ENCODE measurements at regions not wholly inside any gene's neighbourhood (a gene's known extent, or its start where the extent isn't known, plus 50 kb on each side); places are given as distances from the start of the nearest gene placed in this dataset.
"Not testable (repeated sequence)": the region's sequence is repeated elsewhere in the genome, so short reads cannot be mapped to it uniquely, and the experiment has no call there.

DNA sequence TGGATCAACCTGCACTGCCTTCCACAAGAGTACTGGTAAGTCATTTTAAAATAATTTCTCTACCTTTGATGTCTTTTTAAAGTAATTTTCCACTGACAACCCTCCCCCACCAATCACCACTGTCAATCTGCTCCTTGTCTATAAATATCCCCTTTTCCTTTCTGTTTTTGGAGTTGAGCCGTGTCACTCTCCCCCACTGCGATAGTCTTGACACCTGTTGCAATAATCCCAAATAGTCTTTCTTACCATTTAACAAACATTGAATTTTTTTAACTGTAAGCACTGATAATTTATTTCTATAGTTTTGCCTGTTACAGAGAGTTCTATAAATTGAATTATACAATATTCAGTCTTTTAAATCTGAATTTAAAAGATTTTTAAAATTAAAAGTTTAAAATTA is 420.9 kb downstream of the COL11A1 start:
- no peaks in the 10 kb centered on the region for H3K9me2 ChIP-seq (ENCODE audit: insufficient read depth, low read length)
- no peaks in the 10 kb centered on the region for H3K27me3 ChIP-seq (ENCODE audit: insufficient read depth, low read depth, low read length)
- no peaks in the 10 kb centered on the region for H3K79me2 ChIP-seq (replicated peaks; ENCODE audit: insufficient read depth, low read length)
- TF ChIP-seq POLR2AphosphoS5 (IDR thresholded peaks at IDR 0.05) (no peak), MXI1 (conservative IDR thresholded peaks at IDR 0.05; ENCODE audit: poor library complexity, severe bottlenecking) (no peak), EP300 (conservative IDR thresholded peaks at IDR 0.05; ENCODE audit: poor library complexity, severe bottlenecking) (no peak), SMC3 (conservative IDR thresholded peaks at IDR 0.05; ENCODE audit: poor library complexity) (no peak), EZH2 (IDR thresholded peaks at IDR 0.05; ENCODE audit: borderline replicate concordance, insufficient read depth, low read length, poor library complexity, severe bottlenecking) (no peak), RAD21 (conservative IDR thresholded peaks at IDR 0.05) (no peak), TAF1 (IDR thresholded peaks at IDR 0.05; ENCODE audit: low read depth) (no peak)
- TF ChIP-seq, protein P1, sequence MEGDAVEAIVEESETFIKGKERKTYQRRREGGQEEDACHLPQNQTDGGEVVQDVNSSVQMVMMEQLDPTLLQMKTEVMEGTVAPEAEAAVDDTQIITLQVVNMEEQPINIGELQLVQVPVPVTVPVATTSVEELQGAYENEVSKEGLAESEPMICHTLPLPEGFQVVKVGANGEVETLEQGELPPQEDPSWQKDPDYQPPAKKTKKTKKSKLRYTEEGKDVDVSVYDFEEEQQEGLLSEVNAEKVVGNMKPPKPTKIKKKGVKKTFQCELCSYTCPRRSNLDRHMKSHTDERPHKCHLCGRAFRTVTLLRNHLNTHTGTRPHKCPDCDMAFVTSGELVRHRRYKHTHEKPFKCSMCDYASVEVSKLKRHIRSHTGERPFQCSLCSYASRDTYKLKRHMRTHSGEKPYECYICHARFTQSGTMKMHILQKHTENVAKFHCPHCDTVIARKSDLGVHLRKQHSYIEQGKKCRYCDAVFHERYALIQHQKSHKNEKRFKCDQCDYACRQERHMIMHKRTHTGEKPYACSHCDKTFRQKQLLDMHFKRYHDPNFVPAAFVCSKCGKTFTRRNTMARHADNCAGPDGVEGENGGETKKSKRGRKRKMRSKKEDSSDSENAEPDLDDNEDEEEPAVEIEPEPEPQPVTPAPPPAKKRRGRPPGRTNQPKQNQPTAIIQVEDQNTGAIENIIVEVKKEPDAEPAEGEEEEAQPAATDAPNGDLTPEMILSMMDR (IDR thresholded peaks at IDR 0.05; ENCODE audit: poor library complexity, severe bottlenecking): no peak
- TF ChIP-seq, protein P2, sequence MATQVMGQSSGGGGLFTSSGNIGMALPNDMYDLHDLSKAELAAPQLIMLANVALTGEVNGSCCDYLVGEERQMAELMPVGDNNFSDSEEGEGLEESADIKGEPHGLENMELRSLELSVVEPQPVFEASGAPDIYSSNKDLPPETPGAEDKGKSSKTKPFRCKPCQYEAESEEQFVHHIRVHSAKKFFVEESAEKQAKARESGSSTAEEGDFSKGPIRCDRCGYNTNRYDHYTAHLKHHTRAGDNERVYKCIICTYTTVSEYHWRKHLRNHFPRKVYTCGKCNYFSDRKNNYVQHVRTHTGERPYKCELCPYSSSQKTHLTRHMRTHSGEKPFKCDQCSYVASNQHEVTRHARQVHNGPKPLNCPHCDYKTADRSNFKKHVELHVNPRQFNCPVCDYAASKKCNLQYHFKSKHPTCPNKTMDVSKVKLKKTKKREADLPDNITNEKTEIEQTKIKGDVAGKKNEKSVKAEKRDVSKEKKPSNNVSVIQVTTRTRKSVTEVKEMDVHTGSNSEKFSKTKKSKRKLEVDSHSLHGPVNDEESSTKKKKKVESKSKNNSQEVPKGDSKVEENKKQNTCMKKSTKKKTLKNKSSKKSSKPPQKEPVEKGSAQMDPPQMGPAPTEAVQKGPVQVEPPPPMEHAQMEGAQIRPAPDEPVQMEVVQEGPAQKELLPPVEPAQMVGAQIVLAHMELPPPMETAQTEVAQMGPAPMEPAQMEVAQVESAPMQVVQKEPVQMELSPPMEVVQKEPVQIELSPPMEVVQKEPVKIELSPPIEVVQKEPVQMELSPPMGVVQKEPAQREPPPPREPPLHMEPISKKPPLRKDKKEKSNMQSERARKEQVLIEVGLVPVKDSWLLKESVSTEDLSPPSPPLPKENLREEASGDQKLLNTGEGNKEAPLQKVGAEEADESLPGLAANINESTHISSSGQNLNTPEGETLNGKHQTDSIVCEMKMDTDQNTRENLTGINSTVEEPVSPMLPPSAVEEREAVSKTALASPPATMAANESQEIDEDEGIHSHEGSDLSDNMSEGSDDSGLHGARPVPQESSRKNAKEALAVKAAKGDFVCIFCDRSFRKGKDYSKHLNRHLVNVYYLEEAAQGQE (IDR thresholded peaks at IDR 0.05; ENCODE audit: borderline replicate concordance): no peak
- H3K9ac ChIP-seq (ENCODE audit: low read length): no peak overlapping the region
- H3K4me2 ChIP-seq (ENCODE audit: low read length): no peak overlapping the region
- H2AFZ ChIP-seq (ENCODE audit: low read depth, low read length): no peak overlapping the region
- H4K20me1 ChIP-seq (ENCODE audit: insufficient read depth): no peaks in the 10 kb centered on the region
- H3K36me3 ChIP-seq (ENCODE audit: insufficient read depth, low read length): no peaks in the 10 kb centered on the region
- H3K4me3 ChIP-seq (ENCODE audit: low read length): no peak overlapping the region
- H3F3A ChIP-seq (ENCODE audit: insufficient read depth, low read length, poor library complexity, severe bottlenecking): no peaks in the 10 kb centered on the region
- H3K9me3 ChIP-seq (ENCODE audit: low read length): no peaks in the 10 kb centered on the region
- H3K27ac ChIP-seq (ENCODE audit: low read length): no peak overlapping the region

DNA sequence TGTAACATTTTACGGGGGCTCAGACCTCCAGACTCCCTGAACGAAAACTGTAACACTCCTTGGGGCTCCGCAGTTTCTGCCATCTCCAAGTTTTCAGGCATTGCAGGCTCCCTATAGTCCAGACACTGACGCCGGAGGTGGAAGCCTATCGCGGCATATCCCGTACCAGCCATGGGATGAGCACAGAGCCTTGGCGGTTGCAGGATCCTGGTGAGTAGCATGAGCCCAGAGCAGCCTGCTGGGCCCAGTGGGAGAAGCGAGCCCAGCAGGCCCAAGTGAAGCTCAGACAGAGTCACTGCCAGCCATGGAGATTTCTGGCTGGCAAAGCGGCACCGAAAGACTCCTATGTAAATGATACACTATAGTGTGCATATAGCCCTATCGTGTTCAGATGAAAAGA is 446.8 kb downstream of the COL11A1 start:
- no peaks in the 10 kb centered on the region for H3F3A ChIP-seq (ENCODE audit: insufficient read depth, low read length, poor library complexity, severe bottlenecking)
- no peaks in the 10 kb centered on the region for H3K27me3 ChIP-seq (ENCODE audit: insufficient read depth, low read depth, low read length)
- H3K9ac ChIP-seq (ENCODE audit: low read length): no peak overlapping the region
- H3K9me2 ChIP-seq (ENCODE audit: insufficient read depth, low read length): no peaks in the 10 kb centered on the region
- H3K27ac ChIP-seq (ENCODE audit: low read length): no peak overlapping the region
- H3K36me3 ChIP-seq (ENCODE audit: insufficient read depth, low read length): no peaks in the 10 kb centered on the region
- TF ChIP-seq, protein P1 (IDR thresholded peaks at IDR 0.05; ENCODE audit: poor library complexity, severe bottlenecking): no peak
- H3K4me3 ChIP-seq (ENCODE audit: low read length): no peak overlapping the region
- H3K9me3 ChIP-seq (ENCODE audit: low read length): no peaks in the 10 kb centered on the region
- H4K20me1 ChIP-seq (ENCODE audit: insufficient read depth): no peaks in the 10 kb centered on the region
- no peaks in the 10 kb centered on the region for H3K79me2 ChIP-seq (replicated peaks; ENCODE audit: insufficient read depth, low read length)
- no peak overlapping the region for H3K4me2 ChIP-seq (ENCODE audit: low read length)
- no peak overlapping the region for H2AFZ ChIP-seq (ENCODE audit: low read depth, low read length)

DNA sequence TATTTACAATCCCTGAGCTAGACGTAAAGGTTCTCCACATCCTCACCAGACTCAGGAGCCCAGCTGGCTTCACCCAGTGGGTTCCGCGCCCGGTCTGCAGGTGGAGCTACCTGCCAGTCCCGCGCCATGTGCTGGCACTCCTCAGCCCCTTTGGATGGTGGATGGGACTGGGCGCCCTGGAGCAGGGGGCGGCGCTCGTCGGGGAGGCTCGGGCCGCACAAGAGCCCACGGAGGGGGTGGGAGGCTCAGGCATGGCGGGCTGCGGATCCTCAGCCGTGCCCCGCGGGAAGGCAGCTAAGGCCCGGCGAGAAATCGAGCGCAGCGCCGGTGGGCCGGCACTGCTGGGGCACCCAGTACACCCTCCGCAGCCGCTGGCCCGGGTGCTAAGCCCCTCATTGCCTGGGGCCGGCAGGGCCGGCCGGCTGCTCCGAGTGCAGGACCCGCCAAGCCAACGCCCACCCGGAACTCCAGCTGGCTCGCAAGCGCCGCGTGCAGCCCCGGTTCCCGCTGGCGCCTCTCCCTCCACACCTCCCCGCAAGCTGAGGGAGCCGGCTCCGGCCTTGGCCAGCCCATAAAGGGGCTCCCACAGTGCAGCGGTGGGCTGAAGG is 448.3 kb downstream of the COL11A1 start:
- H3K9me3 ChIP-seq (ENCODE audit: low read length); H2AFZ ChIP-seq (ENCODE audit: low read depth, low read length); H3K4me3 ChIP-seq (ENCODE audit: low read length); H3K27me3 ChIP-seq (ENCODE audit: insufficient read depth, low read depth, low read length); H3K27ac ChIP-seq (ENCODE audit: low read length); H3K4me2 ChIP-seq (ENCODE audit: low read length); H4K20me1 ChIP-seq (ENCODE audit: insufficient read depth); H3K79me2 ChIP-seq (replicated peaks; ENCODE audit: insufficient read depth, low read length); H3K9ac ChIP-seq (ENCODE audit: low read length); H3K9me2 ChIP-seq (ENCODE audit: insufficient read depth, low read length); H3F3A ChIP-seq (ENCODE audit: insufficient read depth, low read length, poor library complexity, severe bottlenecking); H3K36me3 ChIP-seq (ENCODE audit: insufficient read depth, low read length): not testable (repeated sequence)

Data from neural cell (in vitro differentiated cells).